Lung (tissue), 11 donors: ENCODE measurements at regions not wholly inside any gene's neighbourhood (a gene's known extent, or its start where the extent isn't known, plus 50 kb on each side); places are given as distances from the start of the nearest gene placed in this dataset.

Experiments used
- ATAC-seq: fragments of 200-7000 bp; cut with Tn5 transposase; one replicate; pipeline ENCODE4 v1.9.1; 2020; ENCODE audit warnings: moderate number of reproducible peaks; ENCODE audit not compliant: insufficient read depth, low FRiP score
- DNase-seq, 3 donors: peaks; one replicate each; pipeline ENCODE4 v3.0.0-alpha.2; 2013 to 2017
- H3K27ac ChIP-seq, 2 donors: one replicate each; pipeline ENCODE4 v1.5.1; 2013; ENCODE audit warnings: mild to moderate bottlenecking in 2 of 2, moderate library complexity in 2 of 2, control low read depth in 1 of 2, inconsistent platforms in 1 of 2, low read depth in 1 of 2, low read length in 1 of 2
- H3K27me3 ChIP-seq, 3 donors: one replicate each; pipeline ENCODE4 v1.5.1; 2013; ENCODE audit warnings: low read length in 2 of 3; ENCODE audit not compliant: control insufficient read depth in 3 of 3, insufficient read depth in 3 of 3
- H3K36me3 ChIP-seq, 4 donors: one replicate each; pipeline ENCODE4 v1.5.1; 2013; ENCODE audit warnings: low read length in 4 of 4, mild to moderate bottlenecking in 1 of 4, moderate library complexity in 1 of 4; ENCODE audit not compliant: control insufficient read depth in 4 of 4, insufficient read depth in 4 of 4
- H3K4me1 ChIP-seq, 5 donors: one replicate each; pipeline ENCODE4 v1.5.1; 2013; ENCODE audit warnings: low read length in 5 of 5, mild to moderate bottlenecking in 2 of 5, moderate library complexity in 1 of 5; ENCODE audit not compliant: control insufficient read depth in 5 of 5, insufficient read depth in 5 of 5
- H3K4me3 ChIP-seq: one replicate; pipeline ENCODE4 v1.5.1; 2013; ENCODE audit warnings: mild to moderate bottlenecking, control low read depth, moderate library complexity
- H3K9ac ChIP-seq, 2 donors: one replicate each; pipeline ENCODE4 v1.5.1; 2013; ENCODE audit warnings: low read length in 2 of 2, control low read depth in 1 of 2; ENCODE audit not compliant: insufficient read depth in 1 of 2
- H3K9me3 ChIP-seq, 4 donors: one replicate each; pipeline ENCODE4 v1.5.1; 2013; ENCODE audit warnings: low read length in 3 of 4, mild to moderate bottlenecking in 1 of 4, moderate library complexity in 1 of 4; ENCODE audit not compliant: control insufficient read depth in 4 of 4, insufficient read depth in 3 of 4
- CTCF ChIP-seq: IDR thresholded peaks from 2 replicates; pipeline ENCODE4 v1.5.1; 2012; ENCODE audit warnings: mild to moderate bottlenecking; ENCODE audit errors: control extremely low read depth, extremely low read depth
- WGBS, 2 donors: extraction: QIAGEN DNeasy Blood & Tissue Kit; methylation state at CpG; one replicate each; pipeline ENCODE4 v1.1.7; 2013; 5-methylcytosine and 5-hydroxymethylcytosine counted together
- donor health status: control.
- donor health status: control.
- donor health status: Bipolar disorder and iron deficiency.
- donor health status: healthy.
- donor health status: DM: yes; HTN: yes; CAD: no.

GRCh38 chr15:54722342-54722986 is 474.3 kb downstream of the RSL24D1 start:
- Histone ChIP-seq H3K4me1 (no peaks in the 10 kb centered on the region), H3K27ac (no peak overlapping the region), H3K9me3 (peaks cover 0 to 4% (median 2%) of the 10 kb centered on the region in 4 donors), H3K9ac (no peak overlapping the region), H3K36me3 (no peaks in the 10 kb centered on the region), H3K27me3 (no peaks in the 10 kb centered on the region), H3K4me3 (no peak overlapping the region)
- ATAC-seq (no peak), DNase-seq (no peak)
- no peak for TF ChIP-seq CTCF
- whole genome bisulfite sequencing, 2 donors: 89 to 91% methylated on average over 9 of the region's 9 CpGs

- no peak for DNase-seq
- H3K9me3 ChIP-seq: peaks cover 0 to 3% (median 1%) of the 10 kb centered on the region in 4 donors
- H3K27me3 ChIP-seq: no peaks in the 10 kb centered on the region
- H3K9ac ChIP-seq: no peak overlapping the region
- WGBS, 2 donors: 66 to 73% methylated on average over 2 of the region's 2 CpGs
- TF ChIP-seq CTCF: no peak
- no peak overlapping the region for H3K4me3 ChIP-seq
- no peaks in the 10 kb centered on the region for H3K36me3 ChIP-seq
- ATAC-seq: no peak
- H3K27ac ChIP-seq: no peak overlapping the region
- H3K4me1 ChIP-seq: no peaks in the 10 kb centered on the region
Measured at GRCh38 chr15:54719325-54719724, 477.4 kb downstream of the RSL24D1 start.

- WGBS, 2 donors: 88 to 94% methylated on average over 23 of the region's 23 CpGs
- no peak for ATAC-seq
Measured at GRCh38 chr15:54707805-54708752, 488.7 kb downstream of the RSL24D1 start.

More at GRCh38 chr15:54707805-54708752, 488.7 kb downstream of the RSL24D1 start:
- no peaks in the 10 kb centered on the region for H3K9me3 ChIP-seq
- H3K4me1 ChIP-seq: no peaks in the 10 kb centered on the region
- no peak overlapping the region for H3K4me3 ChIP-seq
- H3K27me3 ChIP-seq: no peaks in the 10 kb centered on the region
- TF ChIP-seq CTCF: no peak
- H3K36me3 ChIP-seq: no peaks in the 10 kb centered on the region
- no peak overlapping the region for H3K9ac ChIP-seq
- no peak for DNase-seq
- no peak overlapping the region for H3K27ac ChIP-seq
